ENCODE measurements at regions not wholly inside any gene's neighbourhood (a gene's known extent, or its start where the extent isn't known, plus 50 kb on each side); places are given as distances from the start of the nearest gene placed in this dataset.
"Not testable (repeated sequence)": the region's sequence is repeated elsewhere in the genome, so short reads cannot be mapped to it uniquely, and the experiment has no call there.

- intact Hi-C loops (cut with micrococcal nuclease) = no loop called here
- Mint-ChIP-seq H3K36me3 (ENCODE audit: low read depth) (no peaks in the 10 kb centered on the region), H3K27me3 (no peaks in the 10 kb centered on the region), H3K9me3 (peaks cover 5% of the 10 kb centered on the region), H3K27ac (no peak overlapping the region), H3K4me1 (ENCODE audit: low read depth) (no peaks in the 10 kb centered on the region), H3K4me3 (no peak overlapping the region)
- CTCF ChIA-PET = no interaction called here
- no peak for TF ChIP-seq CTCF (IDR thresholded peaks at IDR 0.05)
- ATAC-seq = no peak
- POLR2A ChIA-PET = no interaction called here
- DNase-seq = no peak
Measured at GRCh38 chr12:87596134-87596533, 433.1 kb downstream of the C12orf50 start.

GRCh38 chr12:87585882-87586557, 443.2 kb downstream of the C12orf50 start:
- Mint-ChIP-seq H3K27me3 (no peaks in the 10 kb centered on the region), H3K9me3 (peaks cover 3% of the 10 kb centered on the region), H3K36me3 (ENCODE audit: low read depth) (no peaks in the 10 kb centered on the region), H3K4me3 (no peak overlapping the region), H3K4me1 (ENCODE audit: low read depth) (no peaks in the 10 kb centered on the region), H3K27ac (no peak overlapping the region)
- DNase-seq = no peak
- TF ChIP-seq CTCF (IDR thresholded peaks at IDR 0.05) = no peak
- ATAC-seq = no peak
- ChIA-PET CTCF (no interaction called here), POLR2A (no interaction called here)
- intact Hi-C loops (cut with micrococcal nuclease) = no loop called here

GRCh38 chr12:87579091-87579490, 450.1 kb downstream of the C12orf50 start:
- CTCF ChIA-PET; intact Hi-C loops (cut with micrococcal nuclease); H3K4me1 Mint-ChIP-seq (ENCODE audit: low read depth); H3K4me3 Mint-ChIP-seq; H3K9me3 Mint-ChIP-seq; ATAC-seq; POLR2A ChIA-PET; H3K36me3 Mint-ChIP-seq (ENCODE audit: low read depth); DNase-seq; H3K27ac Mint-ChIP-seq; H3K27me3 Mint-ChIP-seq: not testable (repeated sequence)

GRCh38 chr12:87575906-87576305, 453.3 kb downstream of the C12orf50 start:
- DNase-seq (no peak), ATAC-seq (no peak)
- Mint-ChIP-seq H3K36me3 (ENCODE audit: low read depth) (no peaks in the 10 kb centered on the region), H3K27ac (no peak overlapping the region), H3K27me3 (no peaks in the 10 kb centered on the region), H3K4me3 (no peak overlapping the region), H3K4me1 (ENCODE audit: low read depth) (no peaks in the 10 kb centered on the region), H3K9me3 (no peaks in the 10 kb centered on the region)
- TF ChIP-seq CTCF (IDR thresholded peaks at IDR 0.05) = no peak
- intact Hi-C loops (cut with micrococcal nuclease) = no loop called here
- ChIA-PET POLR2A (interaction anchor here (0.7 kb wide), 1 partner anchor 9 kb away, joined by 3 read pairs; no protein-coding TSS in a partner anchor), CTCF (no interaction called here)

GRCh38 chr12:87566918-87567317, 462.3 kb downstream of the C12orf50 start:
- not testable (repeated sequence) for ATAC-seq

GRCh38 chr12:87556985-87557384, 472.2 kb downstream of the C12orf50 start:
- no peak for TF ChIP-seq CTCF (IDR thresholded peaks at IDR 0.05)
- intact Hi-C loops (cut with micrococcal nuclease) = no loop called here
- H3K9me3 Mint-ChIP-seq = peaks cover 3% of the 10 kb centered on the region
- no peaks in the 10 kb centered on the region for H3K36me3 Mint-ChIP-seq (ENCODE audit: low read depth)
- no peaks in the 10 kb centered on the region for H3K4me1 Mint-ChIP-seq (ENCODE audit: low read depth)
- ChIA-PET CTCF (no interaction called here), POLR2A (interaction anchor here (0.7 kb wide), 1 partner anchor 325 kb away, joined by 3 read pairs; no protein-coding TSS in a partner anchor)
- DNase-seq = no peak
- H3K4me3 Mint-ChIP-seq = no peak overlapping the region
- no peak for ATAC-seq
- H3K27me3 Mint-ChIP-seq = no peaks in the 10 kb centered on the region
- H3K27ac Mint-ChIP-seq = no peak overlapping the region

More at GRCh38 chr12:87566918-87567317, 462.3 kb downstream of the C12orf50 start:
- H3K9me3 Mint-ChIP-seq; intact Hi-C loops (cut with micrococcal nuclease); H3K4me3 Mint-ChIP-seq; H3K36me3 Mint-ChIP-seq (ENCODE audit: low read depth); H3K27me3 Mint-ChIP-seq; H3K4me1 Mint-ChIP-seq (ENCODE audit: low read depth); DNase-seq; CTCF ChIA-PET; H3K27ac Mint-ChIP-seq: not testable (repeated sequence)
- POLR2A ChIA-PET = interaction anchor here (0.9 kb wide), 1 partner anchor 9 kb away, joined by 3 read pairs; no protein-coding TSS in a partner anchor

- ATAC-seq; H3K36me3 Mint-ChIP-seq (ENCODE audit: low read depth): not testable (repeated sequence)
Measured at GRCh38 chr12:87531213-87531612, 498.0 kb downstream of the C12orf50 start.

More at GRCh38 chr12:87531213-87531612, 498.0 kb downstream of the C12orf50 start:
- POLR2A ChIA-PET; CTCF ChIA-PET; H3K4me3 Mint-ChIP-seq; DNase-seq; H3K27me3 Mint-ChIP-seq; H3K27ac Mint-ChIP-seq; H3K4me1 Mint-ChIP-seq (ENCODE audit: low read depth); intact Hi-C loops (cut with micrococcal nuclease): not testable (repeated sequence)
- peaks cover 15% of the 10 kb centered on the region for H3K9me3 Mint-ChIP-seq
